ENCODE measurements at regions not wholly inside any gene's neighbourhood (a gene's known extent, or its start where the extent isn't known, plus 50 kb on each side); places are given as distances from the start of the nearest gene placed in this dataset.

GRCh38 chr2:17306219-17306618, 212.0 kb downstream of the RAD51AP2 start:
- no peak for TF ChIP-seq ZNF274 (IDR thresholded peaks at IDR 0.05; ENCODE audit: insufficient read depth, insufficient read length)
- TF ChIP-seq CTCF (IDR thresholded peaks at IDR 0.05 in 2 of 3, conservative IDR thresholded peaks at IDR 0.05 in 1 of 3; ENCODE audit: control insufficient read depth in 2 of 3, extremely low read depth in 1 of 3, insufficient read depth in 1 of 3, low read depth in 3 of 3, low read length in 3 of 3): no peak
- TF ChIP-seq SMC3 (IDR thresholded peaks at IDR 0.05; ENCODE audit: borderline replicate concordance, low read length): no peak
- no peak for TF ChIP-seq RFX5 (IDR thresholded peaks at IDR 0.05; ENCODE audit: low read depth, low read length)
- no peak for TF ChIP-seq EZH2 (IDR thresholded peaks at IDR 0.05; ENCODE audit: borderline replicate concordance, control insufficient read depth, low read depth, low read length)
